Keratinocyte (primary cell): ENCODE measurements at regions not wholly inside any gene's neighbourhood (a gene's known extent, or its start where the extent isn't known, plus 50 kb on each side); places are given as distances from the start of the nearest gene placed in this dataset.

ENCODE experiments used
- DNase-seq: peaks from one replicate; pipeline ENCODE4 v3.0.0-alpha.2; 2011; ENCODE audit warnings: low read depth, missing footprints, low spot score
- FAIRE-seq: peaks from 2 replicates; lab custom pipeline; 2011; peaks lifted over from hg19 to GRCh38; lab: Jason Lieb, UNC
- H2AFZ ChIP-seq: 2 replicates; pipeline ENCODE4 v1.6.0; 2012; ENCODE audit warnings: low read length, control low read depth, inconsistent platforms; ENCODE audit not compliant: control insufficient read depth
- H3K27ac ChIP-seq: 2 replicates; pipeline ENCODE4 v1.5.1; 2011; ENCODE audit warnings: low read length; ENCODE audit not compliant: control insufficient read depth, insufficient read depth
- H3K27me3 ChIP-seq: 3 replicates; pipeline ENCODE4 v1.6.0; 2011; ENCODE audit warnings: low read length; ENCODE audit not compliant: control insufficient read depth, insufficient read depth; ENCODE audit errors: extremely low read depth
- H3K36me3 ChIP-seq, 2 experiments: 2 replicates in 1 of 2; 3 replicates in 1 of 2; pipeline ENCODE4 v1.5.1; 2011; ENCODE audit warnings: low read length in 2 of 2, mild to moderate bottlenecking in 1 of 2; ENCODE audit not compliant: control insufficient read depth in 2 of 2, insufficient read depth in 2 of 2; ENCODE audit errors: extremely low read depth in 1 of 2
- H3K4me1 ChIP-seq: 3 replicates; pipeline ENCODE4 v1.5.1; 2011; ENCODE audit warnings: low read length; ENCODE audit not compliant: control insufficient read depth, insufficient read depth; ENCODE audit errors: extremely low read depth
- H3K4me2 ChIP-seq: 3 replicates; pipeline ENCODE4 v1.6.0; 2011; ENCODE audit warnings: low read depth, low read length; ENCODE audit not compliant: control insufficient read depth, insufficient read depth; ENCODE audit errors: extremely low read depth
- H3K4me3 ChIP-seq, 3 experiments: fragments of 200-600 bp in 1 of 3; sonication (generic) in 1 of 3; 2 replicates in 2 of 3; 3 replicates in 1 of 3; pipeline ENCODE4 v1.5.1; 2011 to 2016; ENCODE audit warnings: low read length in 3 of 3, mild to moderate bottlenecking in 3 of 3, control low read depth in 2 of 3, inconsistent platforms in 1 of 3, low read depth in 1 of 3, mixed read lengths in 1 of 3, mixed run types in 1 of 3, moderate library complexity in 1 of 3; ENCODE audit not compliant: control insufficient read depth in 2 of 3, insufficient read depth in 2 of 3; ENCODE audit errors: extremely low read depth in 1 of 3
- H3K79me2 ChIP-seq: 2 replicates; pipeline ENCODE4 v1.6.0; 2012; ENCODE audit warnings: low read length; ENCODE audit not compliant: control insufficient read depth, insufficient read depth
- H3K9ac ChIP-seq: 3 replicates; pipeline ENCODE4 v1.6.0; 2011; ENCODE audit warnings: low read length; ENCODE audit not compliant: control insufficient read depth, insufficient read depth; ENCODE audit errors: extremely low read depth
- H3K9me1 ChIP-seq: 3 replicates; pipeline ENCODE4 v1.6.0; 2011; ENCODE audit warnings: low read length; ENCODE audit not compliant: control insufficient read depth, insufficient read depth; ENCODE audit errors: extremely low read depth
- H3K9me3 ChIP-seq: 2 replicates; pipeline ENCODE4 v1.5.1; 2012; ENCODE audit warnings: low read depth, low read length; ENCODE audit not compliant: control insufficient read depth
- H4K20me1 ChIP-seq: 3 replicates; pipeline ENCODE4 v1.6.0; 2011; ENCODE audit warnings: low read length; ENCODE audit not compliant: control insufficient read depth, insufficient read depth; ENCODE audit errors: extremely low read depth
- EZH2 ChIP-seq: IDR thresholded peaks from one replicate; pipeline ENCODE4 v1.6.1; 2012; ENCODE audit warnings: inconsistent platforms, mild to moderate bottlenecking, low read length, moderate library complexity
- dilution Hi-C: fragments of 300-500 bp; cut with MboI; formaldehyde crosslinking; loops from one replicate; pipeline ENCODE4 v1.7.0; 2020; ENCODE audit warnings: low sequenced_read_pairs; ENCODE audit not compliant: extremely low pct_ligation_motif_present
- TF ChIP-seq, protein P1 (sequence below), 3 experiments: IDR thresholded peaks in 1 of 3; conservative IDR thresholded peaks in 1 of 3; optimal IDR thresholded peaks in 1 of 3; 2 replicates in 2 of 3; 3 replicates in 1 of 3; pipeline versions ENCODE3 to v1.5.1; 2011; ENCODE audit warnings: low read length in 3 of 3, mild to moderate bottlenecking in 3 of 3, moderate library complexity in 2 of 3, control low read depth in 1 of 3, inconsistent platforms in 1 of 3; ENCODE audit not compliant: insufficient read depth in 2 of 3; ENCODE audit errors: extremely low read depth in 1 of 3

DNA sequence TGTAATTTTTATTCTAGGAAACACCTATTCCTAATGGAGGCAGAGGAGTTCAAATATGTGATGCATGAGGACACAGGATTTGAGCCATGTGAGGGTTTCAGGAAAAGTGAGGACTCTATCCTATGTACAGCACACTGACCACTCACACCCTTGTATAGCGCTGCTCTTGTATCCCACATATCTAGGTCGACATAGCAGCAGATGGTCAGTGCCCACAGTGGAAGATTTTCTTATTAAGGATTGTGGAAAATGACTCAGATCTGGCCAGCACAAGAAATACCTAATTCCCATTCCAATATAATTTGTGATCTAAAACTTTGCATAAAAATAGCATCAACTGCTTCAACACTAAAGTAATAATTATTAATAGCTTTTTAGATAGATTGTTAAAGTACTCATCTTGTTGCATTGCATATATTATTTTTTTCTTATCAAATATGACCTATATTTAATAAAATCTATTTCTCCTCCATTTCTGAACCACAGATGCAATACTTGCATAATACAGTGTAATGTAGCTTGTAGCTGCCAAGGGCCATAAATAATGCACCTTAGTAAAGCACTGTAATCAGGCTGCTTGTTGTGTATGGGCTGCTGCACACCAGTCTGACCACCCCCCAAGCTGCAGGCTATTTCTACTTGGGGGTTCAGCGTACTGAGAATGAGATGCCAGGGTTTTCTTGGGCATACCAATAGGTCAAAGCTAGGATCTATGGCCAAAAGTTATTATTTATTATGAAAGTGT lies 442.2 kb upstream of the CWC22 start:
- Histone ChIP-seq H3K27me3 (no peaks in the 10 kb centered on the region), H3K79me2 (no peaks in the 10 kb centered on the region), H4K20me1 (no peaks in the 10 kb centered on the region), H3K36me3 (no peaks in the 10 kb centered on the region), H3K4me1 (peaks cover under 1% of the 10 kb centered on the region), H3K9me3 (no peaks in the 10 kb centered on the region), H3K4me3 (no peak overlapping the region), H3K27ac (no peak overlapping the region), H2AFZ (no peak overlapping the region), H3K9ac (no peak overlapping the region), H3K4me2 (no peak overlapping the region), H3K9me1 (no peaks in the 10 kb centered on the region)
- no peak for DNase-seq
- TF ChIP-seq EZH2 = no peak
- TF ChIP-seq, protein P1, sequence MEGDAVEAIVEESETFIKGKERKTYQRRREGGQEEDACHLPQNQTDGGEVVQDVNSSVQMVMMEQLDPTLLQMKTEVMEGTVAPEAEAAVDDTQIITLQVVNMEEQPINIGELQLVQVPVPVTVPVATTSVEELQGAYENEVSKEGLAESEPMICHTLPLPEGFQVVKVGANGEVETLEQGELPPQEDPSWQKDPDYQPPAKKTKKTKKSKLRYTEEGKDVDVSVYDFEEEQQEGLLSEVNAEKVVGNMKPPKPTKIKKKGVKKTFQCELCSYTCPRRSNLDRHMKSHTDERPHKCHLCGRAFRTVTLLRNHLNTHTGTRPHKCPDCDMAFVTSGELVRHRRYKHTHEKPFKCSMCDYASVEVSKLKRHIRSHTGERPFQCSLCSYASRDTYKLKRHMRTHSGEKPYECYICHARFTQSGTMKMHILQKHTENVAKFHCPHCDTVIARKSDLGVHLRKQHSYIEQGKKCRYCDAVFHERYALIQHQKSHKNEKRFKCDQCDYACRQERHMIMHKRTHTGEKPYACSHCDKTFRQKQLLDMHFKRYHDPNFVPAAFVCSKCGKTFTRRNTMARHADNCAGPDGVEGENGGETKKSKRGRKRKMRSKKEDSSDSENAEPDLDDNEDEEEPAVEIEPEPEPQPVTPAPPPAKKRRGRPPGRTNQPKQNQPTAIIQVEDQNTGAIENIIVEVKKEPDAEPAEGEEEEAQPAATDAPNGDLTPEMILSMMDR (optimal IDR thresholded peaks at IDR 0.05 in 1 of 3, IDR thresholded peaks at IDR 0.05 in 1 of 3, conservative IDR thresholded peaks at IDR 0.05 in 1 of 3; ENCODE audit: extremely low read depth in 1 of 3, insufficient read depth in 2 of 3, low read length in 3 of 3) = no peak
- dilution Hi-C loops = no loop called here
- FAIRE-seq = peak; percentile 34

DNA sequence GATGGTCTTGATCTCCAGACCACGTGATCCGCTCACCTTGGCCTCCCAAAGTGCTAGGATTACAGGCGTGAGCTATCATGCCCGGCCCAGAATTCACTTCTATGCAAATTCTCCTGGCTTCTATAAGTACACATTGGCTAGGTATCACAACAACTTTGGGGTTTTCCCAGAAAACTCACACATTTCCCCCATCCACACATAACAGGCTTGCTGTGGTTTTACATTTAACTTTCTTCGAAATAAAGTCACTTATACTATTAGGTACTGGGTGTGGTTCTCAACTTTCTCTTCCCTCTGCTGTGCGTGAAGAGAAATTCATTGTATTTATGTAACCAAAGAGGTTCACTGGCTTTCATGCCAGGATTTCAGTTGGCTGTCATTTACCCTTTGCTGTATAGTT lies 439.4 kb upstream of the CWC22 start:
- Histone ChIP-seq H3K27me3 (no peaks in the 10 kb centered on the region), H3K9ac (no peak overlapping the region), H3K4me1 (peaks cover 16% of the 10 kb centered on the region), H3K9me1 (no peaks in the 10 kb centered on the region), H3K27ac (no peak overlapping the region), H3K4me3 (no peak overlapping the region), H3K4me2 (no peak overlapping the region), H2AFZ (no peak overlapping the region), H3K79me2 (no peaks in the 10 kb centered on the region), H4K20me1 (no peaks in the 10 kb centered on the region), H3K36me3 (no peaks in the 10 kb centered on the region), H3K9me3 (no peaks in the 10 kb centered on the region)
- DNase-seq (no peak), FAIRE-seq (no peak)
- dilution Hi-C loops = no loop called here
- TF ChIP-seq, protein P1 (optimal IDR thresholded peaks at IDR 0.05 in 1 of 3, IDR thresholded peaks at IDR 0.05 in 1 of 3, conservative IDR thresholded peaks at IDR 0.05 in 1 of 3; ENCODE audit: extremely low read depth in 1 of 3, insufficient read depth in 2 of 3, low read length in 3 of 3) = no peak
- TF ChIP-seq EZH2 = no peak
